ENCODE measurements at regions not wholly inside any gene's neighbourhood (a gene's known extent, or its start where the extent isn't known, plus 50 kb on each side); places are given as distances from the start of the nearest gene placed in this dataset.

GRCh38 chr6:109916759-109917158, 61.4 kb upstream of the GPR6 start:
- DNase-seq (ENCODE audit: low read depth in 4 of 4, low spot score in 3 of 4), result no peak

DNA sequence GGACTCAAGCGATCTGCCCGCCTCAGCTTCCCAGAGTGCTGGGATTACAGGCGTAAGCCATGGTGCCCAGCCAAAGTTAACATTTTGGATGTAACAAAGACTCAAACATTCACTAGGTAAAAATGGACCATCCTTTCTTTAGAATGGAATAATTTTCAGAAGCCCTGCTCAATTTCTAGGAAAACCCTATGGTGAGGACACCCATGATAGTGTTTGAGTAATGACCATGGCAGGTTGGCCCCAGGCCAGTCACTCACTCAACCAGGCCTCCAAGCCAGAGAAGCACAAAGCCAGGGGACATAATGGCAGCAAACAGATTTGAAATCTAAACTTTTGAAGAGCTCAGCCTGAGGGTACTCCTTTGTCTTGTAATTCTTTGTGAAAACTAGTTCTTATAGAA, 59.9 kb upstream of the GPR6 start:
- DNase-seq (ENCODE audit: low read depth in 4 of 4, low spot score in 3 of 4), result no peak

GRCh38 chr6:109920911-109921310, 57.2 kb upstream of the GPR6 start:
- no peak for DNase-seq (ENCODE audit: low read depth in 4 of 4, low spot score in 3 of 4)

DNA sequence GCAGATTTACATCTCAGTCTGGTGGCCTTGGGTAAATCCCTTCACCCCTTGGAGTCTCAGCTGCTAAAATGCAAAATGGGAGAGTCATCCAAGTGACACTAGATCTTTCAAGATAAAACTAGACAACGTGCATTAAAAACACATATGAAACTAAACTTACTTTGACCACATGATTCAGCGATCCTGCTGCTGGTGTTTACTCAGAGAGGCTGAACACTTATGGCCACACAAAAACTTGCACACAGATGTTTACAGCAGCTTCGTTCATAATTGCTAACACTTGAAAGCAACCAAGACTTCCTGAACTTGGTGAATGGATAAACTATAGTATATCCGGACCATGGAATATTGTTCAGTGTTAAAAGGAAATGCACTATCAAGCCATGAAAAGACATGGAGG, 55.3 kb upstream of the GPR6 start:
- DNase-seq (ENCODE audit: low read depth in 4 of 4, low spot score in 3 of 4), result no peak

- DNase-seq (ENCODE audit: low read depth in 4 of 4, low spot score in 3 of 4), result peak in 1 of 4 donors; percentile 4
Measured at GRCh38 chr6:109925075-109925474, 53.0 kb upstream of the GPR6 start.

- no peak for DNase-seq (ENCODE audit: low read depth in 4 of 4, low spot score in 3 of 4)
Measured at GRCh38 chr6:109927052-109927451, 51.1 kb upstream of the GPR6 start.

Measured in right renal pelvis (tissue), 4 donors.